ENCODE measurements at regions not wholly inside any gene's neighbourhood (a gene's known extent, or its start where the extent isn't known, plus 50 kb on each side); places are given as distances from the start of the nearest gene placed in this dataset.

DNA sequence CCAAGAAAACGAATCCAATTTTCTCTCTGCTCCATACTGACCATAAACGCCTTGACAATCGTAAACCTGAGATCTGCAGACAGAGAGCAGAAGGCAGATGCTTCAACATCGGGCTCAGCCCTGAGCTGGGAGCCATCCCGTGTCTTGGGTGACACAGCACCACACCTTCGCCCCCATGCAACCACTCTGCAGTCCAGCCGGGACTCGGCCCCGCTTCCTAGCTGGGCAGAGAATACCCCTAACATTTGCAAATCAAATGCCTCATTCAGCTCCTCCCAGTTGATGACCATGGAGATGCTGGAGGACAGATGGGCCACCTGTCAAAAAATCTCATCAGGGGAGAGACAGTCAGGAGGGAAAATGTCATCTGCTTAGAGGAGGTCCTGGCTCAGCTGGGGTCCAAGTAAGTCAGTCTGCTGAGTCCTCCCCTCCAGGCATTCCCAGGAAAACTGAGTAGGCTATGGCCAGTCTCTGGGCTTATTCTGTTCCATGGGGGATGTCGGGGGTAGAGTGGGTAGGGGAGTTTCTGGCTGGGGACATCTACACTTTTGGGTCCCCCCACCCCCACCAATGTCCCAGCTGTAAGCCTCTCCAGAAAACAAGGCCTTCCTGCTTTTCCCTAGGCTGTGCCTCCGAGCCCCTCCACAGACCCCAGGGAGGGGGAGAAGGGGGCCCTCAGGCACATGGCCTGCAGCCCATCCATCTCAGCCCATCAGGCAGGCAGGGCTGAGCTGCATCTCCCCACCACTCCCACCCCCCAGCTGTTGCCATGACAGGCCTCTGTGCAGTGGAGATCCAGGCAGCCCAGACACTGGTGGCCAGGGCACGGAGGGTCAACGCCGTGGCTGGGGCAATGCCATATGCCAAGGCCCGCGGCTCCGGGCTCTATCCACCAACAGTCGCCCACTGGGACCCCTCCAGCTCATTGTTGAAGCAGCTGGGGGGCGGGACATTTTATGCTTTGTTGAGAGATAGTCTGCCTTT is 158.6 kb downstream of the AXIN2 start:
- H3K27ac Mint-ChIP-seq (ENCODE audit: unreplicated experiment): no peak overlapping the region
- no peaks in the 10 kb centered on the region for H3K9me3 Mint-ChIP-seq
- peaks cover 18% of the 10 kb centered on the region for H3K4me1 Mint-ChIP-seq
- H3K27me3 Mint-ChIP-seq (ENCODE audit: low read depth): no peaks in the 10 kb centered on the region
- no peak overlapping the region for H3K4me3 Mint-ChIP-seq
- TF ChIP-seq, protein P1, sequence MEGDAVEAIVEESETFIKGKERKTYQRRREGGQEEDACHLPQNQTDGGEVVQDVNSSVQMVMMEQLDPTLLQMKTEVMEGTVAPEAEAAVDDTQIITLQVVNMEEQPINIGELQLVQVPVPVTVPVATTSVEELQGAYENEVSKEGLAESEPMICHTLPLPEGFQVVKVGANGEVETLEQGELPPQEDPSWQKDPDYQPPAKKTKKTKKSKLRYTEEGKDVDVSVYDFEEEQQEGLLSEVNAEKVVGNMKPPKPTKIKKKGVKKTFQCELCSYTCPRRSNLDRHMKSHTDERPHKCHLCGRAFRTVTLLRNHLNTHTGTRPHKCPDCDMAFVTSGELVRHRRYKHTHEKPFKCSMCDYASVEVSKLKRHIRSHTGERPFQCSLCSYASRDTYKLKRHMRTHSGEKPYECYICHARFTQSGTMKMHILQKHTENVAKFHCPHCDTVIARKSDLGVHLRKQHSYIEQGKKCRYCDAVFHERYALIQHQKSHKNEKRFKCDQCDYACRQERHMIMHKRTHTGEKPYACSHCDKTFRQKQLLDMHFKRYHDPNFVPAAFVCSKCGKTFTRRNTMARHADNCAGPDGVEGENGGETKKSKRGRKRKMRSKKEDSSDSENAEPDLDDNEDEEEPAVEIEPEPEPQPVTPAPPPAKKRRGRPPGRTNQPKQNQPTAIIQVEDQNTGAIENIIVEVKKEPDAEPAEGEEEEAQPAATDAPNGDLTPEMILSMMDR (conservative IDR thresholded peaks at IDR 0.05): no peak
- DNase-seq (ENCODE audit: low read depth, low spot score): peak; percentile 7
- no peaks in the 10 kb centered on the region for H3K36me3 Mint-ChIP-seq (ENCODE audit: low read depth)

DNA sequence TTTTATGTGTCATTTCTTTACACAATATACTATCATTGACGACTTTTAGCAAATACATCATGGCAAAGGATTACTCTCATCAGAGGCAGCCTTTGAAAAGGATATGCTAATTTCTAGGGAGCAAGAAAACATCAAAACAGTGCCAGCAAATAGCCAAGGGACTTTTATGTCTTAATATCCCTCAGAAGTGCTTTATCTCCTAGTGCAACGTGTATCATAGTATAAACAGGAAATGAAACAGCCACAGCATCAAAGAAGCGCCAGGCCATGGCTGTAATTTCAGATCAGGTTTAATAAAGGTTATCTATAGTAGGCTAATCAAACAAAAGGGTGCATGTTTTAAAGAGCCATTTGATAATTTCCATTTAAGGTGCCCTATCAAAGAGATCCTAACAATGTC is 159.9 kb downstream of the AXIN2 start:
- H3K36me3 Mint-ChIP-seq (ENCODE audit: low read depth): no peaks in the 10 kb centered on the region
- no peaks in the 10 kb centered on the region for H3K9me3 Mint-ChIP-seq
- no peak overlapping the region for H3K4me3 Mint-ChIP-seq
- no peaks in the 10 kb centered on the region for H3K27me3 Mint-ChIP-seq (ENCODE audit: low read depth)
- DNase-seq (ENCODE audit: low read depth, low spot score): no peak
- peaks cover 18% of the 10 kb centered on the region for H3K4me1 Mint-ChIP-seq
- H3K27ac Mint-ChIP-seq (ENCODE audit: unreplicated experiment): no peak overlapping the region
- TF ChIP-seq, protein P1 (conservative IDR thresholded peaks at IDR 0.05): no peak

DNA sequence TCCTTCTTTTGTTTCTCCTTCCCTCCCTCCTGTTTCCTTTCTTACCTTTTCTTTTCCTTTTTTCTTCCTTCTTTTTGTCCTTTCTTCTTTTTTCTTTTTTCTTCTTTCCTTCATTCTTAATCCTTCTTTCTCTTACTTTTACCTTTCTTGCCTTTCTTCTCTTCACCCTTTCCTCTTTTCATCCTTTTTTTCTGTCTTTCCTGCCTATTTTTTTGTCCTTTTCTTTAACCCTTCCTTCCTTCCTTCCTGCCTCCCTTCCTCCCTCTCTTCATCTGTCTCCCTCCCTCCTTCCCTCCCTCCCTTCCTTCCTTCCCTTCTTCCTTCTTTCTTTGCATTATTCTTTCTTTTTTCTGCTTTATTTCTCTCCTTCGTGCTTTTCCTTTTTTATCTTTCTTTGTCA is 160.7 kb downstream of the AXIN2 start:
- no peak for DNase-seq (ENCODE audit: low read depth, low spot score)
- Mint-ChIP-seq H3K27me3 (ENCODE audit: low read depth) (no peaks in the 10 kb centered on the region), H3K27ac (ENCODE audit: unreplicated experiment) (no peak overlapping the region), H3K4me1 (peaks cover 18% of the 10 kb centered on the region), H3K4me3 (no peak overlapping the region), H3K9me3 (no peaks in the 10 kb centered on the region), H3K36me3 (ENCODE audit: low read depth) (no peaks in the 10 kb centered on the region)
- TF ChIP-seq, protein P1 (conservative IDR thresholded peaks at IDR 0.05): no peak

DNA sequence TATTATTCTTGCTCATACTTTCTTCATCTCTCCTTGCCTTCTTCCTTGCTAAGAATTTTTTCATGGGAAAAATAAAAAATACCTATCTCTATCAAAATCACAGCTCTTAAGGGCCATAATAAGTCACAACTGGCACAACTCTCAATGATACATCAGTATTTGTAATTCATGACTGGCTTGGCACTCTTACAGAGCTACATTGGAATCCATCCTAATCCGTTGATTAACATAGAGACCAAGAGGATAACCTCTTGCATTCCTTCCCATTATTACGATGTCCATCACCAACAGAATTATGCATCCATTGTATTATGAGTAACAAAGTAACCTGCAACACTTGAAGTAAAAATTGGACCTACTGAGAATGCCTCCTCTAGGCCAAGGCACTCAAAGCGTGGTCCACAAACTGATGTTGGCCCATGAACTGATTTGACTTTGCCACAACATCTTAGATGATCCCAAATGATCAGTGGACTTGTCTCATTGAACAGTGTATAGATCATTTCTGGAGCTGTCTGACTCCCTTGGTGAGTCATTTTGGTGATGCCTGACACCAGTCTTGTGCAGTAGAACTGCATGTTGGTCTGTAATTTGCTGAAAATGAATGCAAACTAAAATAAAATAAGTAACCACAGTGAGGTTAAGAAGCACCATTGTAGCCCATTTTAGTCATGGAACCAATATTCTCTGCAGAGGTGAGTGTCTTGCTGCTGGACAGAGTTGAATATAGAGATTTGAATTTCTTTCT is 163.2 kb downstream of the AXIN2 start:
- Mint-ChIP-seq H3K4me3 (no peak overlapping the region), H3K27ac (ENCODE audit: unreplicated experiment) (no peak overlapping the region), H3K4me1 (peaks cover 18% of the 10 kb centered on the region), H3K27me3 (ENCODE audit: low read depth) (no peaks in the 10 kb centered on the region), H3K36me3 (ENCODE audit: low read depth) (no peaks in the 10 kb centered on the region), H3K9me3 (no peaks in the 10 kb centered on the region)
- TF ChIP-seq, protein P1 (conservative IDR thresholded peaks at IDR 0.05): no peak
- no peak for DNase-seq (ENCODE audit: low read depth, low spot score)

DNA sequence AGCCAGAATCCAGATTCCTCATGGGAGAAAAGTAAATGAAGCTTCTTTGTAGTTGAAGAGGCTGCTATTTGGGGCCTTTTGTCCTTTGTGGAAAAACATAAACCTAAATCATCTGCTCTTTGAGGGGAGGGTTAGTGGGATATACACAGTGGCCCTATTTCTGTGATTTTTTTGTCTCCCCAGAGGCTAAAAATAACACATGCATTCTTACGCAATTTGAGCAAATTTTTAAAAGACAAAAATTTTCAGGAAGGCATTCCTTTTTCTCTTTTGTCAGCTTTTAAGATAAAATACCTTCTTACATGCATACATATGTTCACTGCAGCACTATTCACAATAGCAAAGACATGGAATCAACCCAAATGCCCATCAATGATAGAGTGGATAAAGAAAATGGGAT is 165.5 kb downstream of the AXIN2 start:
- Mint-ChIP-seq H3K4me3 (no peak overlapping the region), H3K36me3 (ENCODE audit: low read depth) (no peaks in the 10 kb centered on the region), H3K27ac (ENCODE audit: unreplicated experiment) (no peak overlapping the region), H3K27me3 (ENCODE audit: low read depth) (no peaks in the 10 kb centered on the region), H3K9me3 (peaks cover 4% of the 10 kb centered on the region), H3K4me1 (peaks cover 9% of the 10 kb centered on the region)
- TF ChIP-seq, protein P1 (conservative IDR thresholded peaks at IDR 0.05): no peak
- DNase-seq (ENCODE audit: low read depth, low spot score): no peak

Measured in neural crest cell (in vitro differentiated cells).